Smooth muscle cell of the brain vasculature (primary cell): ENCODE measurements at regions not wholly inside any gene's neighbourhood (a gene's known extent, or its start where the extent isn't known, plus 50 kb on each side); places are given as distances from the start of the nearest gene placed in this dataset.

Experiments
- DNase-seq: peaks from one replicate; pipeline ENCODE4 v3.0.0-alpha.2; 2012; ENCODE audit warnings: low read depth, low spot score

DNA sequence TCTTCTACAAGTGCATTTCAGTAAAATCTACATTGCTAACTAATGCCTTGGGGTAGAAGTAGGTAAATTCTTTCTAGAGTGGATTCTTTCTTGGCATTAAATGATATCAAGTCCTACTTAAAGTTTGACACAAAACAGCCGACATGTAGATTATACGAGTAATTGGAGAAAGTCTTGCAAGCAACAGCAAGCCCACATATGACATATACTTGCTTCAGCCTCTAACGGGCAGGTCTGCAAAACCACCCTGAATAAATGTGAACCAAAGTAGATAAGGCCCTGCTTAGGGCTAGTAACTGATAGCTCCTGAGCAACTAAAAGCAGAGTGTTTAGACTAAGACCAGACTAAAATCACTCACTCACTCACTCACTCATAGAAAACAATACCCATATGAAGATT is 203.2 kb downstream of the LTN1 start:
- DNase-seq: no peak

GRCh38 chr21:28788030-28788429 is 204.6 kb downstream of the LTN1 start:
- no peak for DNase-seq

DNA sequence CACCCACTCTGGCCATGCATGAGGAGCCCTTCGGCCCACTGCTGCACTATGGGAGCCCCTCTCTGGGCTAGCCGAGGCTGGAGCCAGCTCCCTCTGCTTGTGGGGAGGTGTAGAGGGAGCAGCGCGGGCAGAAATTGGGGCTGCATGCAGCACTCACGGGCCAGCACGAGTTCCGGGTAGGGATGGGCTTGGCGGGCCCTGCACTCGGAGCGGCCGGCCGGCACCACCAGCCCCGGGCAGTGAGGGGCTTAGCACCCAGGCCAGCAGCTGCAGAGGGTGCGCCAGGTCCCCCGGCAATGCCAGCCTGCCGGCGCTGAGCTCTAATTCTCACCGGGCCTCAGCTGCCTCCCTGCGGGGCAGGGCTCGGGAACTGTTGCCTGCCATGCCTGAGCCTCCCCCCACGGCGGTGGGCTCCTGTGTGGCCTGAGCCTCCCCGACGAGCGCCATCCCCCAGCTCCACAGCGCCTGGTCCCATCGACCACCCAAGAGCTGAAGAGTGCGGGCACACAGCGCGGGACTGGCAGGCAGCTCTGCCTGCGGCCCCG is 209.0 kb downstream of the LTN1 start:
- DNase-seq: no peak

- DNase-seq: no peak
Measured at GRCh38 chr21:28781602-28782276, 210.9 kb downstream of the LTN1 start.

DNA sequence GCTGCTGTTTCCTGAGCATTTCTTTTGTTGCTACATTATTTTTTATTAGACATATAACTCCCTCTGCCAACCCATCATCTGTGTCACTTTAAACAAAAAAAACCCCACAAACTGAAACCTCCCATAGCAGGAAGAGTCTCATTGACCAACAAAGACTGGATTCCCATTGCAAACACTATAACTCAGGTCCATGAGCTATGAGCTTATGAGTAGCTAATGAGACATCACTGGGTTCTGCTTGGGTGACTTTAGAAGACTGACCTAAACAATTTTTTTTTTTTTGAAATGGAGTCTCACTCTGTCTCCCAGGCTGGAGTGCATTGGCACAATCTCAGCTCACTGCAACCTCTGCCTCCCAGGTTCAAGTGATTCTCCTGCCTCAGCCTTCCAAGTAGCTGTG is 212.8 kb downstream of the LTN1 start:
- DNase-seq: no peak

DNA sequence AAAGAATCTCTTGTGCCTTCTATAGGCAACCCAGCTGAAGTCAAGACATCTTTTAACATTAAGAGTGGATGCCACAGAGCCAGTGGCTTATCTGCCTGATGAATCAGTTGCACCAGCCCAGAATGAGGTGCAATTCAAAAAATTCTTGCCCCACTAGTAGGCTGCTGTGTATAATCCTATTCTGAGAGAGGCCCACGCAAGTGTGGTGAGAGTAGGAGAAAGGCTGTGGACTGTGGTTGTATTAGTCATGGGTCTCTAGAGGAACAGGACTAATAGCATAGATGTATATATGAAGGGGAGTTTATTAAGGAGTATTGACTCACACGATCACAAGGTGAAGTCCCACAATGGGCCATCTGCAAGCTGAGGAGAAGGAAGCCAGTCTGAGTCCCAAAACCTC is 216.4 kb downstream of the LTN1 start:
- no peak for DNase-seq

DNA sequence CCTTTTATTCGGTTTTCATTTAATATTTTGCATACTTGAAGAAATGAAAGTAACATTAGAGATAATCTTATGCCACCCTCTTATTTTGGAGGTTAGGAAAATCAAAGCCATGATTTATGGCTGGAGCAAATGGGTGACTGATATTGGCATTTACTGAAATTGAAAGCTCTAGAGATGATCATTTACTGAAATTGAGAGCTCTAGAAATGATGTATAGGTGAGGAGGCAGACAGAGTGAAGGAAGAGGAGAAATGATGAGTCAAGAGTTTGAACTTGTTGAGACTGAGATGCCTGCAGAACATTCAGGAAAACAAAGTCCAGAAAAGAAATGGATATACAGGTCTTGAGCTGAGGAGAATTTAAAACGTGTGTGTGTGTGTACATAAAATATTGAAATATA is 217.6 kb downstream of the LTN1 start:
- DNase-seq: no peak

DNA sequence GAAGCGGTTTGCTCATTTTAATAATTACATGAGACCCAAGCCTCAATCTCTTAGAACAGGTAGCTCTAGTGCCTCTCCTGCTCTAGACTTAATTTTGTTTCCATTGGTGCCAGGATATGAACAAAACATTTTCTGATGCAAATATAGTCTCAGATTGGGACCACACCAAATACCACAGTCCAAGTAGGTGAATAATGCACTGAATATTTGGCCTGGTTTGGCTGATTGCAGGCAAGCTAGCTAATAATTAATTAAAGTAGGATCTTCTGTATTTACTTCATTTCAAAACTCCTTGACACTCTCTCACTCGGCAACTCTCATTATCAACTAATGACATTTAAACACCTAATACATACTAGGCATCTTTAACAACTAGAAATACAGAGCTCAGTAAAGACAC is 219.6 kb downstream of the LTN1 start:
- DNase-seq: no peak

GRCh38 chr21:28771790-28772501 is 220.7 kb downstream of the LTN1 start:
- DNase-seq: peak; percentile 43

- DNase-seq: no peak
Measured at GRCh38 chr21:28770867-28771661, 221.6 kb downstream of the LTN1 start.

DNA sequence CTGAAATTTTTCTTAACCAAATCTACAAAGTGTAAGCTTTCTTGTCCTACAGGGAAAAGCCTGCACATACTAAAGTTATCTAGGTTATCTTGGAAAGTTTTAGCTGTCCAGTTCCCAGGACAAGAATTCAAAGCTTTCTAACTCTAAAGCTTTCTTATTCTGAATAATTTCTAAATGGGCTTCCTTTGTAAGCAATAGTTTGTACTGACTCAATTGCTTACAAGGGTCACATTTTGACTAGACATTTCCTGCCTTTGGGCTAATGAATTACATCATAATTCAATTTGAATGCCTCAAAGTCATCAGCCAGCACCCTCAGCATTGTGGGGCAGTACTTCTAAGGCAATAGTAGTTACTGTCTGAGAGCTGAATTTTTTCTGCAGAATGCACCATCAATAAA is 223.0 kb downstream of the LTN1 start:
- no peak for DNase-seq

DNA sequence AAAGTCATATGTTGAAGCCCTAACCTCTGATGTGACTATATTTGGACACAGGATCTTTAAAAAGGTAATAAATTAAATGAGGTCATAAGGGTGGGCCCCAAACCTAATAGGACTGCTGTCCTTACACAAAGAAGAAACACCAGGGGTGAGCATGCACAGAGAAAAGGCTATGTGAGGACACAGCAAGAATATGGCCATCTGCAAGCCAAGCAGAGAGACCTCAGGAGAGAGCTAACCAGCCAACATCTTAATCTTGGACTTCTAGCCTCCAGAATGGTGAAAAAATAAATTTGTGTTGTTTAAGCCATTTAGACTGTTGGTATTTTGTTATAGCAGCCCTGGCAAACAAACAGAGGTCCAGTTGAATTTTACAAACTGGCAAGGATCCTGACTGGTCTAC is 223.9 kb downstream of the LTN1 start:
- DNase-seq: no peak

DNA sequence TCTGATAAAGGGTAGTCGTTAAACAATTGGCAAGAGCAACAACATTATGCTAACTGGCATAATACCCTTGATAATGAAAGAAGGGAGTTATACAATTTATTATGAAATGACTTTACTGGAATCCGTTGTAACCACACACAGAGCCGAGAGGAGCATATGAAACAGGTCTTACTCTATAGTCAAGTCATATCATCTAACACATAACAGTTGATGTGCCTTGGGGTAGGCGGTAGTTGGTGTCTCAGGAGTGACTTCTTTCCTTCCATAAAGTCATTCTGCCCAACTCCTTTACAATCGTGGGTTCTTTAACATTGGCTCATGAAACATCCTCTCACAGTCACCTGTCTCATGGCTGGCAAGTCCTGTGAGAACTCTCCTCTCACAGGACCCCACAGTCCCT is 225.2 kb downstream of the LTN1 start:
- no peak for DNase-seq

- no peak for DNase-seq
Measured at GRCh38 chr21:28763809-28764418, 228.8 kb downstream of the LTN1 start.

GRCh38 chr21:28762357-28762735 is 230.3 kb downstream of the LTN1 start:
- no peak for DNase-seq

DNA sequence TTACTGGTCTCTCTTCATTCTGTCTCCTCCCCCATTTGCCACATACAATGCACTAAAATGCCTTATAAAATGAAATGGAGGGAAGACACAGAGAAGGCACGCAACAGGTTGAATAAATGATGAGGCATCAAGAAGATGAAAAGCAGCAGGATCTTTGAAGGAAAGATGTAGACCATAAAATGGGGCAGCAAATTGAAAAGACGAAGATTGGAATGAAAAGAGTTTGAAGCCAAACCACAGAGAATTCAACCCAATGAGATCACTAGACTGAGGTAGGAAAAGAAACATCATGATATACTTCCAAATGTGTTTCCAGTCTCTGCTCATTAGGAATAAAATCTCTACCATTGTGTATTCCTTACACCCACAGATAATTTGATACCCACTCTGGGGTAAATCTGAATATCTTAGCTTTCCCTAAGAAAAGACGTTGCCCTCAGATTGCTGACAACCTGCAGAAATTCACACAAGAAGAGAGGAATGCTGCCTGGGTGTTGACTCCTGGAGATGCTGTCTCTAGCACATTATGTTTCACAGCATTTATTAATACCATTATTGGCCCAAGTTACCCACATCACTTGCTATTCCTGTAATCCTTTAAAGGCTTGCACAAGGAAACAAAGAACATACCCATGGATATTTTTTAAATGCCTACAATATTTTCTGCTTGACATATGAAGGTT is 230.9 kb downstream of the LTN1 start:
- no peak for DNase-seq

DNA sequence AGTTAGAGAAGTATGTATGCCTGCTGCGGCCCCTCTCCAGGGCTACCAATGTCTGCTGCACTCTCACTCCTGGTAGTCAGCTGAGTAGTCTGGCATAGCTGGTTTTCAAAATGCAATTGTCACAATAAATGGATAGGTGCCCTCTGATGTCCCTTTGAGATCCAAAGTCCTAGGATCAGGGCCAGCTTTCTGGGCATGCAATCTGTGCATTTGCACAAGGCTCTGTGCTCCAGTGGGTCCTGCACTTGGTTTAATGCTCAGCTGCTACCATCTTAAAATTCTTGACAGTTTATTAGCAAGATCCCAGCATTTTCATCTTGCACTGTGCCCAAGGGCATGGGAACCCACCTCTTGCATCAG is 233.8 kb downstream of the LTN1 start:
- DNase-seq: no peak

DNA sequence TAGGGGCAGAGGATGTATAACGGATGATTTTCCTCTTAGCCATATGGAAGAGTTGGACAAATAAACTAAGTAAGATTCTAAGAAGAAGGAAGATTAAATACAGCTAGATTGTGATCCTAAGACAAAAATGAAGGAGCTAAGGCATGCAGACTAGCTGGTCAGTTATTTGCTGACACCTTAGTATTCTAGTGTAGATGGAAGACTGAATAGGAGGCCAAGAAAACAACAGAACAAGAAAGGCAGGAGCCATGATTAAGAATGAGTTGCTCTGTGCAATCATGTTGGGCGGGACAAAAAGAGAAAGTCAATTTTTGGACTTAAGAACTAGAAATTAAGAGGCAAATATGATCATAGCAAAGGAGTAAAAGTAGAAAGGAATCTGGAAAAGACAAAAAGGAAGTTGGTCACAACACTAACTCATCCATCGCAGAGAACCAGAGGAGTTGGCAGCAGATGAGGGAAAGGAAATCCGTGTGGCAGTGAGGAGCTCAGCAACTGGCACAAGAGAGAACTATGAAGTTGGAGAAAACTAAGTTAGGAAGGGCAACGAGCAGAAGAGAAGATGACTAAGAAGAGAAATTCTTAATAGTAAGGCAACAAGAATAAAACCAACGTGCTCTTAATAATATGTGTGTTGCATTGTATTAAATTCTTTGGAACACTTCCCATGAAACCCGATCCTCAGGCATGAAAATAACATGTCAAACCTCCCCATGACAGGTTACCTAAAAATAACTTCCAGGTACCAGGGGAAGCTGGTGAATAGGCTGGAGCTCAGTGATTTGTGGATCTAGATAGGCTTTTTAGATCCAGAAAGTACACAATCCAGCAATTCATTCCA is 234.4 kb downstream of the LTN1 start:
- DNase-seq: no peak

- no peak for DNase-seq
Measured at GRCh38 chr21:28754862-28755261, 237.8 kb downstream of the LTN1 start.

DNA sequence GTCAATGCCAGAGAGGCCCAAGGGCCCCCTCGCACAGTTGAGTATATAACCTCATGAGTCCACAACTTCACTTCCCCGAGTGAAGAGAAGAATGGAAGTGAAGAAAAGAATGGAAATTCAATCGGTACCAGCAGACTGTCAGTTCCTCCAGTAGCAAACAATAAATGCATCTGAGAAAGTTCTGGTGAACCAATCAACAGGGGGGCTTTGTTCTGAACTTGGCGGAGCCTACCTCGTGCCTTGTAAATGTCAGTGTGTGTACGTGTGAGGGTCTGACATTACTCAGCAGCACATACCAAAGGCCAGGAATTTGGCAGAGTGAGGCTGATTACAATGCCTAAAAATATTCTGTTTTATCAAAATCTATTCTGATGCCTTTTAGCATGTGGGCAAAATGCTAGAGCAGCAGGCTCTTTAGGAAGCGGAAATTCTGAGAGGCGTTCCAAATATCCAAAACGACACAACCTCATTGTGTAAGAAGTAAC is 238.5 kb downstream of the LTN1 start:
- DNase-seq: no peak

DNA sequence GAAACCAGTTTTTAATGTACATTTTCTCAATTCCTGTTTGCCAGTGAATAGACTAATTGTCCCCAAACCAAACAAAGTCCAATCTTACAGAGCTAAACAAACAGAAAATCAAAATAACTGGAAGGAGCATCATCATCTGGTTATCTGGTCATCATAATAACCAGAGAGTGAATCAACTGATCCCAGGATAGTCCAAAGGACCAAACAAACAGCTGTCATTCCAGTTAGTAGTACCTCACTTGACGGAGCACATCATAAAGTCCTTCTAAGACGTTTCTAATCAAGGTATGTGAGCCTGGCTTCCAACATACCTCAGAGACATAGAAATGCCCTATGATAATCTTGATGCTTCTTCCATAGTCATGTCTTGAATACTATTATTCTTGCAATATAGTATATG is 240.5 kb downstream of the LTN1 start:
- DNase-seq: no peak
